ENCODE measurements at regions not wholly inside any gene's neighbourhood (a gene's known extent, or its start where the extent isn't known, plus 50 kb on each side); places are given as distances from the start of the nearest gene placed in this dataset.
"Not testable (repeated sequence)": the region's sequence is repeated elsewhere in the genome, so short reads cannot be mapped to it uniquely, and the experiment has no call there.

DNA sequence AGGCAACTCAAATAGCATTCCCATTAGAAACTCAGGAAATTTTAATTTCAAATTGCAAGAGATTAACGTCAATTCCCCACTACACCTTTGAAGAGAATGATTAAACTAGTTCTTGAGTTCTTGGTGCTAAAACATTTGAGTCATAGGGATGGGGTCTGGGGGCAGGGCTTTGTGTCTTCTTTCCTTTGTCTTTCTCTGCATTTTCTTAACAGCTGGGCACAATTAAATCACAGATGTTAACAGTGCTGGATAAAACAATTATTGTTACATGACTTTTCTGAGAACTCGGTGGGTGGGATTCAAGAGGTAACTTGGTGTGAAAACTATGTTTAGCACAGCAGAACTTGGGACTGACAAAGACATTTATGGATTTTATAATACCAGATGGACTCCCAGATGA lies 351.9 kb upstream of the TNC start:
- CTCF ChIA-PET = no interaction called here
- no peaks in the 10 kb centered on the region for H3F3A ChIP-seq (replicated peaks; ENCODE audit: insufficient read depth)
- H2AFZ ChIP-seq (ENCODE audit: low read depth) = no peak overlapping the region
- no peaks in the 10 kb centered on the region for H3K79me2 ChIP-seq (ENCODE audit: insufficient read depth)
- 72% methylated on average over 2 of the region's 2 CpGs for WGBS (ENCODE audit: low lambda C conversion rate)
- POLR2A ChIA-PET = no interaction called here
- no peak overlapping the region for H3K27ac ChIP-seq (ENCODE audit: low read depth in 2 of 2, low read length in 1 of 2)
- no peaks in the 10 kb centered on the region for H4K20me1 ChIP-seq (ENCODE audit: insufficient read depth)
- DNase-seq = no peak
- no peak overlapping the region for H3K9ac ChIP-seq
- H3K4me3 ChIP-seq (ENCODE audit: low read depth in 2 of 2, low read length in 1 of 2) = no peak overlapping the region
- H3K27me3 ChIP-seq (ENCODE audit: insufficient read depth) = no peaks in the 10 kb centered on the region
- no peaks in the 10 kb centered on the region for H3K36me3 ChIP-seq (replicated peaks in 1 of 2; ENCODE audit: control insufficient read depth in 1 of 2, insufficient read depth in 2 of 2, low read length in 1 of 2)
- H3K9me3 ChIP-seq = no peaks in the 10 kb centered on the region
- H3K4me1 ChIP-seq (ENCODE audit: control insufficient read depth in 1 of 2, insufficient read depth in 2 of 2, low read depth in 1 of 2, low read length in 1 of 2) = no peaks in the 10 kb centered on the region
- H3K4me2 ChIP-seq = no peak overlapping the region
- no peaks in the 10 kb centered on the region for H3K9me2 ChIP-seq
- no peak for TF ChIP-seq RFX5 (IDR thresholded peaks at IDR 0.05; ENCODE audit: low read length)
- TF ChIP-seq JUND (IDR thresholded peaks at IDR 0.05) = no peak
- TF ChIP-seq POLR2AphosphoS5 (IDR thresholded peaks at IDR 0.05; ENCODE audit: low read depth, low read length) = no peak
- no peak for TF ChIP-seq NRF1 (IDR thresholded peaks at IDR 0.05; ENCODE audit: low read depth, low read length)
- no peak for TF ChIP-seq RCOR1 (IDR thresholded peaks at IDR 0.05; ENCODE audit: low read length)
- TF ChIP-seq, protein P1, sequence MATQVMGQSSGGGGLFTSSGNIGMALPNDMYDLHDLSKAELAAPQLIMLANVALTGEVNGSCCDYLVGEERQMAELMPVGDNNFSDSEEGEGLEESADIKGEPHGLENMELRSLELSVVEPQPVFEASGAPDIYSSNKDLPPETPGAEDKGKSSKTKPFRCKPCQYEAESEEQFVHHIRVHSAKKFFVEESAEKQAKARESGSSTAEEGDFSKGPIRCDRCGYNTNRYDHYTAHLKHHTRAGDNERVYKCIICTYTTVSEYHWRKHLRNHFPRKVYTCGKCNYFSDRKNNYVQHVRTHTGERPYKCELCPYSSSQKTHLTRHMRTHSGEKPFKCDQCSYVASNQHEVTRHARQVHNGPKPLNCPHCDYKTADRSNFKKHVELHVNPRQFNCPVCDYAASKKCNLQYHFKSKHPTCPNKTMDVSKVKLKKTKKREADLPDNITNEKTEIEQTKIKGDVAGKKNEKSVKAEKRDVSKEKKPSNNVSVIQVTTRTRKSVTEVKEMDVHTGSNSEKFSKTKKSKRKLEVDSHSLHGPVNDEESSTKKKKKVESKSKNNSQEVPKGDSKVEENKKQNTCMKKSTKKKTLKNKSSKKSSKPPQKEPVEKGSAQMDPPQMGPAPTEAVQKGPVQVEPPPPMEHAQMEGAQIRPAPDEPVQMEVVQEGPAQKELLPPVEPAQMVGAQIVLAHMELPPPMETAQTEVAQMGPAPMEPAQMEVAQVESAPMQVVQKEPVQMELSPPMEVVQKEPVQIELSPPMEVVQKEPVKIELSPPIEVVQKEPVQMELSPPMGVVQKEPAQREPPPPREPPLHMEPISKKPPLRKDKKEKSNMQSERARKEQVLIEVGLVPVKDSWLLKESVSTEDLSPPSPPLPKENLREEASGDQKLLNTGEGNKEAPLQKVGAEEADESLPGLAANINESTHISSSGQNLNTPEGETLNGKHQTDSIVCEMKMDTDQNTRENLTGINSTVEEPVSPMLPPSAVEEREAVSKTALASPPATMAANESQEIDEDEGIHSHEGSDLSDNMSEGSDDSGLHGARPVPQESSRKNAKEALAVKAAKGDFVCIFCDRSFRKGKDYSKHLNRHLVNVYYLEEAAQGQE (IDR thresholded peaks at IDR 0.05; ENCODE audit: low read depth, low read length) = no peak
- TF ChIP-seq, protein P2, sequence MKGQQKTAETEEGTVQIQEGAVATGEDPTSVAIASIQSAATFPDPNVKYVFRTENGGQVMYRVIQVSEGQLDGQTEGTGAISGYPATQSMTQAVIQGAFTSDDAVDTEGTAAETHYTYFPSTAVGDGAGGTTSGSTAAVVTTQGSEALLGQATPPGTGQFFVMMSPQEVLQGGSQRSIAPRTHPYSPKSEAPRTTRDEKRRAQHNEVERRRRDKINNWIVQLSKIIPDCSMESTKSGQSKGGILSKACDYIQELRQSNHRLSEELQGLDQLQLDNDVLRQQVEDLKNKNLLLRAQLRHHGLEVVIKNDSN (IDR thresholded peaks at IDR 0.05; ENCODE audit: borderline replicate concordance, low read depth) = no peak
- no peak for TF ChIP-seq SIN3A (IDR thresholded peaks at IDR 0.05; ENCODE audit: borderline replicate concordance, low read depth, low read length)
- no peak for TF ChIP-seq NFIC (IDR thresholded peaks at IDR 0.05; ENCODE audit: borderline replicate concordance)
- TF ChIP-seq, protein P3, sequence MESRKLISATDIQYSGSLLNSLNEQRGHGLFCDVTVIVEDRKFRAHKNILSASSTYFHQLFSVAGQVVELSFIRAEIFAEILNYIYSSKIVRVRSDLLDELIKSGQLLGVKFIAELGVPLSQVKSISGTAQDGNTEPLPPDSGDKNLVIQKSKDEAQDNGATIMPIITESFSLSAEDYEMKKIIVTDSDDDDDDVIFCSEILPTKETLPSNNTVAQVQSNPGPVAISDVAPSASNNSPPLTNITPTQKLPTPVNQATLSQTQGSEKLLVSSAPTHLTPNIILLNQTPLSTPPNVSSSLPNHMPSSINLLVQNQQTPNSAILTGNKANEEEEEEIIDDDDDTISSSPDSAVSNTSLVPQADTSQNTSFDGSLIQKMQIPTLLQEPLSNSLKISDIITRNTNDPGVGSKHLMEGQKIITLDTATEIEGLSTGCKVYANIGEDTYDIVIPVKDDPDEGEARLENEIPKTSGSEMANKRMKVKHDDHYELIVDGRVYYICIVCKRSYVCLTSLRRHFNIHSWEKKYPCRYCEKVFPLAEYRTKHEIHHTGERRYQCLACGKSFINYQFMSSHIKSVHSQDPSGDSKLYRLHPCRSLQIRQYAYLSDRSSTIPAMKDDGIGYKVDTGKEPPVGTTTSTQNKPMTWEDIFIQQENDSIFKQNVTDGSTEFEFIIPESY (IDR thresholded peaks at IDR 0.05; ENCODE audit: borderline replicate concordance, low read depth) = no peak
- no peak for TF ChIP-seq TEAD4 (IDR thresholded peaks at IDR 0.05; ENCODE audit: borderline replicate concordance, insufficient read depth)
- TF ChIP-seq MEF2A (IDR thresholded peaks at IDR 0.05; ENCODE audit: borderline replicate concordance, low read depth) = no peak
- TF ChIP-seq FOXM1 (IDR thresholded peaks at IDR 0.05; ENCODE audit: low read depth) = no peak
- TF ChIP-seq GATA2 (CRISPR knock-in tag; IDR thresholded peaks at IDR 0.05) = no peak
- no peak for TF ChIP-seq GABPA (IDR thresholded peaks at IDR 0.05; ENCODE audit: low read depth)
- no peak for TF ChIP-seq EP300 (IDR thresholded peaks at IDR 0.05; ENCODE audit: borderline replicate concordance in 1 of 2, low read depth in 1 of 2, low read length in 1 of 2)
- no peak for TF ChIP-seq FOXJ3 (CRISPR knock-in tag; IDR thresholded peaks at IDR 0.05)
- no peak for TF ChIP-seq EZH2phosphoT487 (IDR thresholded peaks at IDR 0.05; ENCODE audit: borderline replicate concordance, low read depth)

DNA sequence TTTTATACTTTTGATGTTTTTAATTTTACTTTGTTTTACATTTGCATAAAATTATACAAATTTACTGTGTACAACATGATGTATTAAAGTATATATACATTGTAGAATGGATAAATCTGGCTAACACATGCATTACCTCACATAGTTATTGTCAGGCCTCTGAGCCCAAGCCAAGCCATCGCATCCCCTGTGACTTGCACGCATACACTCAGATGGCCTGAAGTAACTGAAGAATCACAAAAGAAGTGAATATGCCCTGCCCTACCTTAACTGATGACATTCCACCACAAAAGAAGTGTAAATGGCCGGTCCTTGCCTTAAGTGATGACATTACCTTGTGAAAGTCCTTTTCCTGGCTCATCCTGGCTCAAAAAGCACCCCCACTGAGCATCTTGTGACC lies 355.1 kb upstream of the TNC start:
- H3K9me2 ChIP-seq; H3F3A ChIP-seq (replicated peaks; ENCODE audit: insufficient read depth); DNase-seq; H2AFZ ChIP-seq (ENCODE audit: low read depth); H3K79me2 ChIP-seq (ENCODE audit: insufficient read depth); H3K36me3 ChIP-seq (replicated peaks in 1 of 2; ENCODE audit: control insufficient read depth in 1 of 2, insufficient read depth in 2 of 2, low read length in 1 of 2); CTCF ChIA-PET; H3K27me3 ChIP-seq (ENCODE audit: insufficient read depth); H3K4me2 ChIP-seq; H3K4me1 ChIP-seq (ENCODE audit: control insufficient read depth in 1 of 2, insufficient read depth in 2 of 2, low read depth in 1 of 2, low read length in 1 of 2); H3K9me3 ChIP-seq; H3K4me3 ChIP-seq (ENCODE audit: low read depth in 2 of 2, low read length in 1 of 2); H3K27ac ChIP-seq (ENCODE audit: low read depth in 2 of 2, low read length in 1 of 2); POLR2A ChIA-PET; H4K20me1 ChIP-seq (ENCODE audit: insufficient read depth); H3K9ac ChIP-seq: not testable (repeated sequence)
- 100% methylated on average over 2 of the region's 3 CpGs for WGBS (ENCODE audit: low lambda C conversion rate)

Data from SK-N-SH (cell line).